Adrenal gland (tissue), 5 donors: ENCODE measurements at regions not wholly inside any gene's neighbourhood (a gene's known extent, or its start where the extent isn't known, plus 50 kb on each side); places are given as distances from the start of the nearest gene placed in this dataset.

Source experiments
- POLR2A ChIP-seq, 2 donors: fragments of 450-650 bp; IDR thresholded peaks; one replicate each; pipeline ENCODE4 v1.6.1; 2017; ENCODE audit warnings: antibody characterized with exemption in 2 of 2, mild to moderate bottlenecking in 2 of 2, moderate library complexity in 1 of 2
- TF ChIP-seq, protein P1 (sequence below), 6 experiments: fragments of 450-650 bp in 4 of 6; fragments of 200-600 bp in 2 of 6; sonication (generic) in 1 of 6; IDR thresholded peaks; 1 replicate in 5 of 6; 2 replicates in 1 of 6; pipeline versions ENCODE4 v1.5.1 to v1.8.0; 2016 to 2021; ENCODE audit warnings: antibody characterized with exemption in 6 of 6, mild to moderate bottlenecking in 2 of 6, moderate library complexity in 1 of 6
- donor health status: DM: no; HTN: no; CAD: no.

DNA sequence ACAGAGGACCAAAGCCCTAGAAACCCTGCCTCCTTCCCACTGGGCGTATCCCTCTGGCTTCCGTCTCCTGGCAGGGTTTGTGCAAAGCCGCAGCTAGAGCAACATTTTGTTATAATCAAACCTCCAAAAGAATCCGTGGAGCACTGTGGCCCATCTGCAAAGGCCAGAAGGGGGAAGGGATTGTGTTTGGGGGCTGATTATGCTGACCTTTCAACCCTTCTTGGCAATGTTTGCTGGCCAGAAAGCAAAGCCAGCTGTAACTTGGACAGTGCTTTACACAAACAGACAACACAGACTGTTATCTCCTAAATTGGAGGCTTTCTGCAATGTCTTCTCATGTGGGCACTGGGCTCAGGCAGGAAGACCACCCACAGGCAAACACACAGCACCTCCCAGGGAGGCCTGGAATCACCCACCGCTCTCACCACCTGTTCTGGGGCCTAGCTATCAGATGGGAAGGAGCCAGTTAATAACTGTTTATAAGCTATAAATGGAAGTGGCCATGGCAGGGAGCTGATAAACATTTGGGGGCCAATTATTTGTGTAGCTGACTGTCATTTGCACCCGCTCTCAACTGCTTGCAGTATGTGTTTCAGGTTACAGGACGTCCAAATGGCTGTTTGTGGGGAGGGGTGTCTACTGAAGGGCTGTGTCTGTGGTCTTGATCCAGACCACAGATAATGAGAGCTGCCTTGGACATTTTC is 121.6 kb upstream of the ERCC6L2 start:
- TF ChIP-seq, protein P1, sequence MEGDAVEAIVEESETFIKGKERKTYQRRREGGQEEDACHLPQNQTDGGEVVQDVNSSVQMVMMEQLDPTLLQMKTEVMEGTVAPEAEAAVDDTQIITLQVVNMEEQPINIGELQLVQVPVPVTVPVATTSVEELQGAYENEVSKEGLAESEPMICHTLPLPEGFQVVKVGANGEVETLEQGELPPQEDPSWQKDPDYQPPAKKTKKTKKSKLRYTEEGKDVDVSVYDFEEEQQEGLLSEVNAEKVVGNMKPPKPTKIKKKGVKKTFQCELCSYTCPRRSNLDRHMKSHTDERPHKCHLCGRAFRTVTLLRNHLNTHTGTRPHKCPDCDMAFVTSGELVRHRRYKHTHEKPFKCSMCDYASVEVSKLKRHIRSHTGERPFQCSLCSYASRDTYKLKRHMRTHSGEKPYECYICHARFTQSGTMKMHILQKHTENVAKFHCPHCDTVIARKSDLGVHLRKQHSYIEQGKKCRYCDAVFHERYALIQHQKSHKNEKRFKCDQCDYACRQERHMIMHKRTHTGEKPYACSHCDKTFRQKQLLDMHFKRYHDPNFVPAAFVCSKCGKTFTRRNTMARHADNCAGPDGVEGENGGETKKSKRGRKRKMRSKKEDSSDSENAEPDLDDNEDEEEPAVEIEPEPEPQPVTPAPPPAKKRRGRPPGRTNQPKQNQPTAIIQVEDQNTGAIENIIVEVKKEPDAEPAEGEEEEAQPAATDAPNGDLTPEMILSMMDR (IDR thresholded peaks at IDR 0.05) = no peak
- no peak for TF ChIP-seq POLR2A (IDR thresholded peaks at IDR 0.05)
